ENCODE measurements at regions not wholly inside any gene's neighbourhood (a gene's known extent, or its start where the extent isn't known, plus 50 kb on each side); places are given as distances from the start of the nearest gene placed in this dataset.

DNA sequence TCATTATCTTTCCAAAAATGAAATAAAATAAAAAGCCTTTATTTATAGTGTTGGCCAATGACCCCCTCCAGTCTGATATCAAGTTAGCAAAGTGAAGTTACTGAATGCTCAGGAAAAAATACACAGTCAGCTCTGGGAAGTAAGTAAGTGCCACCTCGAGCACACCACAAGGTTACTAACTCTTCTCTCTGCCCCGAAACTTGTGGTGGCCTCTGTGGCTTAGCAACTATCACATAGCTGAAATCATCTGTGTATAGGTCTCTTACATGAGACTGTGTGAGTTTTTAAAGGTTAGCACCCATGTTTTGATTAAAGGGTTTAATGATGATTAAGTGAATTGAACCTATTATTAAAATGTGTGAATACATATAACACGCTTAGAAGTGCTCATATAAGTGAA lies 161.4 kb upstream of the KLF4 start (continued):
- TF ChIP-seq, protein P1, sequence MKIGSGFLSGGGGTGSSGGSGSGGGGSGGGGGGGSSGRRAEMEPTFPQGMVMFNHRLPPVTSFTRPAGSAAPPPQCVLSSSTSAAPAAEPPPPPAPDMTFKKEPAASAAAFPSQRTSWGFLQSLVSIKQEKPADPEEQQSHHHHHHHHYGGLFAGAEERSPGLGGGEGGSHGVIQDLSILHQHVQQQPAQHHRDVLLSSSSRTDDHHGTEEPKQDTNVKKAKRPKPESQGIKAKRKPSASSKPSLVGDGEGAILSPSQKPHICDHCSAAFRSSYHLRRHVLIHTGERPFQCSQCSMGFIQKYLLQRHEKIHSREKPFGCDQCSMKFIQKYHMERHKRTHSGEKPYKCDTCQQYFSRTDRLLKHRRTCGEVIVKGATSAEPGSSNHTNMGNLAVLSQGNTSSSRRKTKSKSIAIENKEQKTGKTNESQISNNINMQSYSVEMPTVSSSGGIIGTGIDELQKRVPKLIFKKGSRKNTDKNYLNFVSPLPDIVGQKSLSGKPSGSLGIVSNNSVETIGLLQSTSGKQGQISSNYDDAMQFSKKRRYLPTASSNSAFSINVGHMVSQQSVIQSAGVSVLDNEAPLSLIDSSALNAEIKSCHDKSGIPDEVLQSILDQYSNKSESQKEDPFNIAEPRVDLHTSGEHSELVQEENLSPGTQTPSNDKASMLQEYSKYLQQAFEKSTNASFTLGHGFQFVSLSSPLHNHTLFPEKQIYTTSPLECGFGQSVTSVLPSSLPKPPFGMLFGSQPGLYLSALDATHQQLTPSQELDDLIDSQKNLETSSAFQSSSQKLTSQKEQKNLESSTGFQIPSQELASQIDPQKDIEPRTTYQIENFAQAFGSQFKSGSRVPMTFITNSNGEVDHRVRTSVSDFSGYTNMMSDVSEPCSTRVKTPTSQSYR (CRISPR knock-in tag; IDR thresholded peaks at IDR 0.05; ENCODE audit: borderline replicate concordance) = no peak
- TF ChIP-seq ZNF737 (CRISPR knock-in tag; IDR thresholded peaks at IDR 0.05; ENCODE audit: borderline replicate concordance) (no peak), SRSF9 (IDR thresholded peaks at IDR 0.05; ENCODE audit: borderline replicate concordance, insufficient read depth, low read depth, low read length, poor library complexity, severe bottlenecking) (no peak), KLF12 (CRISPR knock-in tag; IDR thresholded peaks at IDR 0.05; ENCODE audit: borderline replicate concordance) (no peak), YY1 (IDR thresholded peaks at IDR 0.05; ENCODE audit: insufficient read depth, insufficient replicate concordance, low read depth, low read length) (no peak)
- TF ChIP-seq, protein P2, sequence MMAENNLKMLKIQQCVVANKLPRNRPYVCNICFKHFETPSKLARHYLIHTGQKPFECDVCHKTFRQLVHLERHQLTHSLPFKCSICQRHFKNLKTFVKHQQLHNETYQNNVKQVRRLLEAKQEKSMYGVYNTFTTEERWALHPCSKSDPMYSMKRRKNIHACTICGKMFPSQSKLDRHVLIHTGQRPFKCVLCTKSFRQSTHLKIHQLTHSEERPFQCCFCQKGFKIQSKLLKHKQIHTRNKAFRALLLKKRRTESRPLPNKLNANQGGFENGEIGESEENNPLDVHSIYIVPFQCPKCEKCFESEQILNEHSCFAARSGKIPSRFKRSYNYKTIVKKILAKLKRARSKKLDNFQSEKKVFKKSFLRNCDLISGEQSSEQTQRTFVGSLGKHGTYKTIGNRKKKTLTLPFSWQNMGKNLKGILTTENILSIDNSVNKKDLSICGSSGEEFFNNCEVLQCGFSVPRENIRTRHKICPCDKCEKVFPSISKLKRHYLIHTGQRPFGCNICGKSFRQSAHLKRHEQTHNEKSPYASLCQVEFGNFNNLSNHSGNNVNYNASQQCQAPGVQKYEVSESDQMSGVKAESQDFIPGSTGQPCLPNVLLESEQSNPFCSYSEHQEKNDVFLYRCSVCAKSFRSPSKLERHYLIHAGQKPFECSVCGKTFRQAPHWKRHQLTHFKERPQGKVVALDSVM (CRISPR knock-in tag; IDR thresholded peaks at IDR 0.05) = no peak

DNA sequence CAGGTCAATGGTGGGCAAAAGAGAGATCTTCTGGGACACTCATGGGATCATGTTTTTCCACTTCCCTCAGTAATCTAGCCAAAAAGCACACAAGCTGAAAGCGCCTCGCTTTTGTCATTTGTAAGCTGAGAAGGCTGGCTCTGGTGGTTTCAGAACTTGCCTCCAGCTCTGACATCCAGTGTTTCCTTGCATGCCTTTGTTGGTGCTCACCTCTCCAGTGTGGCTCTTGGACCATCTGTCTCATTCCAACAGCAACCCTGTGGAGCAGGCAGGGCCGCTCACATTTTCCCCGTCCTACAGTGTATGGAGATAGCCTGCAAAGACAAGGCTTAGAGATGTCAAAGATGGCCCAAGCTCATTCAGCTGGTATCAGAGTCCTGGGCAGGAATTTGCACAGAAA lies 160.8 kb upstream of the KLF4 start:
- intact Hi-C loops (cut with micrococcal nuclease; ENCODE audit: unreplicated experiment) = no loop called here
- 53% methylated on average over 4 of the region's 4 CpGs for WGBS (ENCODE audit: low lambda C conversion rate)
- TF ChIP-seq PTBP1 (IDR thresholded peaks at IDR 0.05; ENCODE audit: low read depth, low read length, poor library complexity, severe bottlenecking) (no peak), STAT5B (CRISPR knock-in tag; IDR thresholded peaks at IDR 0.05) (no peak), SMARCE1 (IDR thresholded peaks at IDR 0.05; ENCODE audit: borderline replicate concordance) (no peak), BRCA1 (CRISPR knock-in tag; IDR thresholded peaks at IDR 0.05) (no peak), PRMT3 (CRISPR knock-in tag; IDR thresholded peaks at IDR 0.05; ENCODE audit: borderline replicate concordance, low read depth) (no peak), SNAPC2 (CRISPR knock-in tag; IDR thresholded peaks at IDR 0.05) (no peak), ZNF557 (CRISPR knock-in tag; IDR thresholded peaks at IDR 0.05) (no peak)
- TF ChIP-seq, protein P3, sequence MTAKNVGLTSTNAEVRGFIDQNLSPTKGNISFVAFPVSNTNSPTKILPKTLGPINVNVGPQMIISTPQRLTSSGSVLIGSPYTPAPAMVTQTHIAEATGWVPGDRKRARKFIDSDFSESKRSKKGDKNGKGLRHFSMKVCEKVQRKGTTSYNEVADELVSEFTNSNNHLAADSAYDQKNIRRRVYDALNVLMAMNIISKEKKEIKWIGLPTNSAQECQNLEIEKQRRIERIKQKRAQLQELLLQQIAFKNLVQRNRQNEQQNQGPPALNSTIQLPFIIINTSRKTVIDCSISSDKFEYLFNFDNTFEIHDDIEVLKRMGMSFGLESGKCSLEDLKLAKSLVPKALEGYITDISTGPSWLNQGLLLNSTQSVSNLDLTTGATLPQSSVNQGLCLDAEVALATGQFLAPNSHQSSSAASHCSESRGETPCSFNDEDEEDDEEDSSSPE (CRISPR knock-in tag; IDR thresholded peaks at IDR 0.05) = no peak
- TF ChIP-seq, protein P4, sequence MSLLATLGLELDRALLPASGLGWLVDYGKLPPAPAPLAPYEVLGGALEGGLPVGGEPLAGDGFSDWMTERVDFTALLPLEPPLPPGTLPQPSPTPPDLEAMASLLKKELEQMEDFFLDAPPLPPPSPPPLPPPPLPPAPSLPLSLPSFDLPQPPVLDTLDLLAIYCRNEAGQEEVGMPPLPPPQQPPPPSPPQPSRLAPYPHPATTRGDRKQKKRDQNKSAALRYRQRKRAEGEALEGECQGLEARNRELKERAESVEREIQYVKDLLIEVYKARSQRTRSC (CRISPR knock-in tag; IDR thresholded peaks at IDR 0.05; ENCODE audit: low read depth) = no peak
- TF ChIP-seq, protein P5, sequence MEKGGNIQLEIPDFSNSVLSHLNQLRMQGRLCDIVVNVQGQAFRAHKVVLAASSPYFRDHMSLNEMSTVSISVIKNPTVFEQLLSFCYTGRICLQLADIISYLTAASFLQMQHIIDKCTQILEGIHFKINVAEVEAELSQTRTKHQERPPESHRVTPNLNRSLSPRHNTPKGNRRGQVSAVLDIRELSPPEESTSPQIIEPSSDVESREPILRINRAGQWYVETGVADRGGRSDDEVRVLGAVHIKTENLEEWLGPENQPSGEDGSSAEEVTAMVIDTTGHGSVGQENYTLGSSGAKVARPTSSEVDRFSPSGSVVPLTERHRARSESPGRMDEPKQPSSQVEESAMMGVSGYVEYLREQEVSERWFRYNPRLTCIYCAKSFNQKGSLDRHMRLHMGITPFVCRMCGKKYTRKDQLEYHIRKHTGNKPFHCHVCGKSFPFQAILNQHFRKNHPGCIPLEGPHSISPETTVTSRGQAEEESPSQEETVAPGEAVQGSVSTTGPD (CRISPR knock-in tag; IDR thresholded peaks at IDR 0.05) = no peak

More for the DNA sequence above, 160.8 kb upstream of the KLF4 start:
- H3K79me2 ChIP-seq (ENCODE audit: insufficient read depth, low read length) = no peaks in the 10 kb centered on the region
- H3K4me1 ChIP-seq (ENCODE audit: insufficient read depth, low read length) = no peaks in the 10 kb centered on the region
- peaks cover 0 to 8% of the 10 kb centered on the region in 2 experiments; a peak in 1 of 5 replicates for H3K27me3 ChIP-seq (ENCODE audit: control insufficient read depth in 1 of 2, insufficient read depth in 2 of 2, low read length in 2 of 2)
- no peaks in the 10 kb centered on the region for H3K36me3 ChIP-seq (replicated peaks in 1 of 2; ENCODE audit: control insufficient read depth in 1 of 2, insufficient read depth in 2 of 2, low read length in 2 of 2)
- in situ Hi-C loops (cut with HindIII; ENCODE audit: extremely low pct_ligation_motif_present, low pct_unique_long_range_greater_than_20kb) = no loop called here
- H2AFZ ChIP-seq (ENCODE audit: low read length) = no peak overlapping the region
- no peaks in the 10 kb centered on the region for H3K9me3 ChIP-seq (ENCODE audit: low read length)
- no peak overlapping the region for H3K4me2 ChIP-seq (ENCODE audit: low read depth, low read length)
- DNase-seq (ENCODE audit: low spot score) (no peak), ATAC-seq (no peak), FAIRE-seq (no peak)
- no peak overlapping the region for H3K4me3 ChIP-seq (replicated peaks in 1 of 3; ENCODE audit: insufficient read depth in 1 of 3, low read depth in 2 of 3, low read length in 3 of 3)
- H3K9ac ChIP-seq (ENCODE audit: insufficient read depth, low read depth, low read length) = no peak overlapping the region
- no peaks in the 10 kb centered on the region for H4K20me1 ChIP-seq (ENCODE audit: insufficient read depth, low read length)
- CTCF ChIA-PET (ENCODE audit: low intra/inter-chr PET ratio, low total read pairs) = no interaction called here
- no TSS peak for BruUV-seq (replicated peaks)
- POLR2A ChIA-PET = no interaction called here
- H3K27ac ChIP-seq (ENCODE audit: extremely low read length, insufficient read depth, low read length) = no peak overlapping the region

All from HepG2 (cell line).